Dedifferentiated amniotic fluid mesenchymal stem cell (primary cell): ENCODE measurements at regions not wholly inside any gene's neighbourhood (a gene's known extent, or its start where the extent isn't known, plus 50 kb on each side); places are given as distances from the start of the nearest gene placed in this dataset.
A peak's percentile ranks its signal among the peaks of the same experiment; 100 is the strongest.
"Not testable (repeated sequence)": the region's sequence is repeated elsewhere in the genome, so short reads cannot be mapped to it uniquely, and the experiment has no call there.

Experiments used
- DNase-seq: peaks from one replicate; pipeline ENCODE4 v3.0.0-alpha.2; 2016; ENCODE audit errors: extremely low spot score

DNA sequence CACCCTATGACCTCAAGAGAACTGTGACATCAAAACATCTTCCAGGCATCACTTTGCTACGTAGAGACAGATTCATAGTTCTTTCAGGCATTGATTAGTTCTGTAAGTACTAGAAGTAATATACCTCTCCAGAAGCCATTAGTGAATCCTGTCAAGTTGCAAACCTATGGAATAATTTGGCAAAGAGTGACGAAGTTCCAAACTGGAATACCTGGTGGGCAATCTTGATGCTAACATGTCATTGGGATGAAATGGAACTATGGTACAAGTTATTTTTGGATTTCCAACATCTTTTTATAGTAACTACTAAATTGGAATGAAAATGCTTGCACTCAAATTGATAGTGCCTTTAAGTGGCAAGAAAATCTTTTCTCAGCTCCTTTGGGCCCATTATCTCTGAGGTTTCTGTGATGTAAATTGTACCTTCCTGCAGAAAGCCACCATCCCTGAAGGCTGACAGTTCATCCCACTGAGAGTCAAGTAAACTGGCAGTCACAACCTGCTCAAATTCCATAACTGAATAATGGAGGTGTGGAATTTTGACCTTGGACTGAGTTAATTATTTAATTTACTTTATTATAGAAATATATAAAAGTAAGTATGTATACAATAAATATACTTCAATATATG lies 435.5 kb downstream of the DTWD2 start:
- DNase-seq: peak; percentile 13

DNA sequence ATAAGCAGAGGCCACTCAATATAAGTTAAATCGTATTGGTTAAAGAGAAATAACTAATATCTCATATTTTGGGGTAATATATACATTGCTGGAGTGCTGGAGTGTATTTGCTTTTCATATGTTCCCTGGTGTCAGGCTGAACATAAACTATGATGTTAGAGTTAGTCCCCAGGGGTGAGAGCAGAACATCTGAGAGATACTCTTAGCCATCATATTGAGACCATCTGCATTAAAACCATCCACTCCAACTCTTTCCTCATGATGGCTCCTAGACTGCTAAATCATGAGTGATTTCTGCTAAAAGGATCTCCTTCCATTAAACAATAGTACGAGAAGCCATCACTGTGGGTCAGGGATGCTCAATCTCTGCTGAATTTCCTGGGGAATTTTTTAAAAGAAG lies 436.2 kb downstream of the DTWD2 start:
- no peak for DNase-seq

DNA sequence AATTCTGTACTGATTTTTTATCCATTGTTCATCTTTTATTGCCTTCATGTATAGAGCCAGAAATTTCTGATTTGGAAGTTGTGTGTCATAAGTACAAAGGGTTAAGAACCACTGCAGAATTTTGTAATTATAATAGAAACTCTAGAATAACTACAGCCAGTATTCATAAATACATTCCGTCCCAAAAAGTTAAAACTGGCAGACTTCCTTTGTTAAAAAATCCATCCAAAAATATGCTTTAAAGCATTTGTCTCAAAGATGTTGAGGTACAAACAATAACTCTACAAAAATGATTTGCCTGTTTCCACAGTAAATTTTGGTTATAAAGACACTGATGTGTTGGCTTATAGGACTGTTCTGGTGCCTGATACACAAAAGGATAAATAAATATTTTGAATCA lies 436.6 kb downstream of the DTWD2 start:
- DNase-seq: peak; percentile 10

DNA sequence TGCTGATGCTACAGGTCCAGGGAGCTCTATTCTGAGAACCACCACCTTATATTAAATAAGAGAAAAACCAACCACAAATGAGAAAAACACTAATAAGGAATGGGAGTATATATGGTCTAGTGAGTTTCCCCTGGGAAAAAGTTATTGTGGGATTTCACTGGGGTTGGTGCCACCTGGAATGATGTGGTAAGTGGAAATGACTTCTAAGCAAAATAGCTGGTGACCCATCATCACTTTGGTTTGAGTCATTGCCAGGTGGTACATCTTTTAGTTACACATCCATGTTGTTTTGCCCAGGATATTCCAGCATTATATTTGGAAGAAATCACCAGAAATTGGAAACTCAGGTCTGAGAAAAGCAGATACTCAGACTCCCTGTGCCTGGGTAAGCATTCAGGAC lies 437.3 kb downstream of the DTWD2 start:
- peak; percentile 2 for DNase-seq

DNA sequence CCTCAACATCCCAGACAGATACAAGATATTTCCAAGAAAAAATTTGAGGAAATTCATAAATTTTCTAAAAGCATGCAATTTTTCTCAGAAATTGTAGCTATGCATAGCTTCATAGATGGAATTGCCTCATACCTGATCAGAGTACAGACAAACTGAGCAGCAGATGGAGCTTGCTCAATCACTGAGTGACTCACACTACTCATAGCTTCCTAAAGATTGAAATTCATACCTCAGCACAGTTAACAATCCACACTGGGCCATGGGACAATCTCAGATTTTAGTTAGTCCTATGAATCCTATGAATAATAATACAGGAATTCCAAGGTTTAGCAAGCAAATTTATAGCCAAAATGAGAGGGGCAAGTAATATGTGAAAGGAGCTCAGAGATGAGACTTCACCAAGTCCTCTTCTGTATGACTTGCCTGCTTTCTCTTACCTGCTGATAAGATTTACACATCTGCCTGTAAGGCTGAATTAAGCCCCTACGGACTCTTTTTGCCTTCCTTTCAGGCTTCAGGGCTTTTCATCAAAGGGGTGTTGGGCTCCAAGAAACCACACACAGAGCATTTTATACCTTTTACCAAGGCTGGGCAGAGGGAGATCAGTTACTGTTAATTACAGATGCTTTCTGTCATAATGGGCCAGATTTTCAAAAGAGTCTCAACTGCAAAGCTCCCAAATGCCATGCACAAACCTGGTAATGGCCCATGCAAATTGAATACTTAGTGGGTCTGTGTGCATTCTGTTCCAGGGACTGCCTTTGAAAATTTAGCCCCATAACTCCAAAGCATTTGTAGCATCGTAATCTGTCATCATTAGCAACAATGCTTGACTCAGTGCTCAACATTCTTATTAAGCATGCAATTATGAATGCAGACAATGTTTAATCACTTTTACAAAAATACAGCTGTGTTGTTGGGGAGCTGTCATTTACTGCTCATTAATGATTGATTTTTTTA lies 439.3 kb downstream of the DTWD2 start:
- DNase-seq: peak; percentile 73

DNA sequence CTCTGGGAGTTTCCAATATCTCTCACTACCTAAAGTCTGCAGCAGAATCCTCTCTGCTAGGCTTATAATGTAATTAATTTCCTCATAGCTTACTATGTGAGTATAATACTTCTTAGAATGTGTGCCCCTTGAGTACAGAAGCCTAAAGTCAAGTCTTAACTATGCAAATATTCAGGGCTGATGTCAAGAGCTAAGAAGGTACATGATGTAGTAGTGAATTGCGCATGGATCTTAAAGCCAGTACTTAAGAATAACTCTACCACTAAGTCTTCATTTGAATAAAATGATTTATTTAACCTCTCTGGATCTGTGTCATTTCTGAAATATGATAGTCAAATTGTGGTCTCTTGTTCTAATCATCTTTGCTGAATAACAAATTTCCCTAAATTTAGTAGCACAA lies 442.9 kb downstream of the DTWD2 start:
- peak; percentile 13 for DNase-seq

DNA sequence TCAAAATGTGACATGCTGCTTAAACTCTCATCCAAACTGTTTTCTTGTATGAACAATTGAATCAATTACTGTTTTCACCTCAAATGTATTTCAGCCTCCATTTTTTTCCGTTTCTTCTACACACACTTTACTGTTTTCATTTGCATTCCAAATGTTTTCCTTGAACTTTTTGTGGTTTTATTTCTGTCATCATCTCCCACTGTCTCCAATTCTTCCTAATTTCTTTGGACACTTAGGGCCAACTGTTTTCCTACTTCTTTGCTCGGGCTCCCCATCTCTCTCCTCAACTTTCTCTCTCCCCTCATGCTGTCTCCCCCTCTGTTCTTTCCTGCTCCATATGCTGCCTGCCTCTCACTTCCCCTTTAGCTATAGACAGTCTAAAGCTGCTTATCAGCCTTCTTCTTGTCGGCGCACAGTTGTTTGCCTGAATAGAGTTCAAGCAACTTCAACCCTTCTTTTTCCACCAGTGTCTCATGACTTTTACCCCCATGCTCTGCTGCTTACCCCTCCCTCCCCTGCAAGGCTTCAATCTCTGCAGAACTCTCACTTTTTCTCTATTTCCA lies 443.4 kb downstream of the DTWD2 start:
- DNase-seq: peak; percentile 9

DNA sequence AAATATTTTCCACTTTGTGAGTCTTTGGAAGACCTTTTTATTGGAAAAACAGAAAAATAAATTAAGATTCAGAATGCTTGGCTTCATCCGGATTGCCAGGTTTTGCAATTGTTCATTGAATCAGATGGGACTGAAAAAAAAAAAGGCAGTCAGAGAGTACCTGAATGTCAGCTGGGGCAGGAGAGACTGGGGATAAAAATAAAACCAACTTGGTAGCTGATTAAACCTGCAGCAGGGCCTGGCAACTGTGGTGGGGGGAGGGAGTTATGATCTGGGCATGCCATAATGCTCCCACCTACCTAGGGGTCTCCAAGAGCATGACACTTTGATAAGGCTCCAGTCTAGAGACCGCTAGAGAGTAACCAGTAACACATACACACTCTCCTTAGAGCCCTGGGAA lies 454.4 kb downstream of the DTWD2 start:
- no peak for DNase-seq

DNA sequence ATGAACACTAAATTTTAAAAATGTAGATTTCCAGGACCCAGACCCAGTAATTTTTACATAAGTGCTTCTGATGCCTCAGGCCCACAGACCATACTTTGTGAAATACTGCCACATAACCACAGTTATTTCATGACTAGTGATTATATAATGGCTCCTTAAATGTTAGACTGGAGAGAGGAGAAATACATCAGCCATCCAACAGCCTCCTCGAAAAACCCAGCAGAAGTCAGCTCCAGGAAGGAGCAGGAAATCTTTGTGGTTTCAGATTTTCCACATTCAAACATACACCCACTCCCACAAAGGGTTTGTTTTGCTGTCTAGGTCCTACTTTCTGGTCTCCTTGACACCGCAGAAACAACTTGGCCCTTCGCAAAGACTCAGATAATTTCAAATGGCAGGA lies 455.2 kb downstream of the DTWD2 start:
- no peak for DNase-seq

DNA sequence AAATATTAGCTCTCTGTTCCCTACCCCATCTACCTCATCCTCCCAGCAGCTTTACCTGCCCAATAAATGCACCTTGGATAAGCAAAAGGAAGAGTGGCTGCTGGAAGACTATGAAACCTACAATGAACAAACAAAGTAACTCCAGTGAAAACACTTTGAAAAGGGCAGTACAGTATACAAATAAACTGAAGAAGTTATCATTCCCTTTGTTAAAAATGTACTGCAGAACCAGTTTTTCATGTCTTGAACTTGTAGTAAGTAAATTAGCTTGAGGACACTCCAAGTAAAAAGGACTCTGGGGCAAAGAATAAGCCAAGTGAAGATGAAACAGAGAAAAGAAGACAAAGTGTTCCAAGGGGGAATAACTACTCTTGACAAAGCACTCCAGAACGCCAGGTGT lies 457.1 kb downstream of the DTWD2 start:
- DNase-seq: no peak

DNA sequence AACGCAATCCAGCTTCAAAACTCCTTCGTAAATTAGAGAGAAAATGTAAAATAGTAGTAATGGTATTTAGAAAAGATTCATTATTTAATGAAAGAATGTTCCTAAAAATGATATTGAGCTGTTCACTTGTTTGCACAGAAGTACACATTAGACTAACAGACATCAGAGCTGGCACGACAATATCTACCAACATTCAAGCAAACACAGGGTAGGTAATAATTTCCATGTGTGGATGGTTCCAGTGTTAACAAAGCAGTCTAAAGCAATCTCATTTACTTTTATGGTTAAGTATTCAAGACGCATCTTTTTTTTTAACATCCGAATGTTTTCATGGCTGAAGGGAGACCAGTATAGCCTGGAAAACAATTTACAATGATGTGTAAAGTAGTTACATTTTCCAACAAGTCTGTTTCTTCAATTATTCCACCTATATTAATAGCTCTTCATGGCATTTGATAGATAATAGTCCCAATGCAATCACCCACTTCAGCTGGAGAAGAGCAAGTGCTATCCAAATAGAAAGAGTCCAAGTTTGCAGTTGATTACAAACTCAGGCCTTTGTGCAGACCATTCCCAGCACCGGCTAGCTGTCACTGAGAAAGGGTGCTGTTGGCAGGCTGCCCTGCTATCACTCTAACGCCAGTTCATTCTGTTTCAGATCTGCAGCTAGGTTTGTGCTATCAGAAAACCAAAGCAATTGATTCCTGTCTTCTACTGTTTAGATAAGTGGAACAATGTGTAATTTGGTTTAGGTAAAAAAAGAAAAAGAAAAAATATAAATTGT lies 458.8 kb downstream of the DTWD2 start:
- DNase-seq: no peak

DNA sequence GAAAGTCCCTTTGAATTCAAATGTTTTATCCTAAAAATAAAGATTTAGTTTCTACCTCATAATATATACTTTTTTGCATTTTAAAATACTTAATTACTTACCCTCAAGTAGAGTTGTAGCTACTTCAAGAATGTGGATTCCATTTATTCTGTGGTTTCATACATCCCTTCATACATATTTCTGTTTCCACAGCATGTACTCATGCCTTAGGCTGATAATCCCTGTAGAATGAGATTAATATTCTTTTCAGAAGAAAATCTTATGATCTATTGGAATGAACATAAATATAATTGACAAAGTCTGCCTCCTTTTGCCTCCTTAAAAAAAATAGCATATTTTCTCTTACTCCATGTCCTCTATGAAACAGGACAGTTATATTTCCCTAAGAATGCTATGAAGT lies 465.7 kb downstream of the DTWD2 start:
- no peak for DNase-seq

DNA sequence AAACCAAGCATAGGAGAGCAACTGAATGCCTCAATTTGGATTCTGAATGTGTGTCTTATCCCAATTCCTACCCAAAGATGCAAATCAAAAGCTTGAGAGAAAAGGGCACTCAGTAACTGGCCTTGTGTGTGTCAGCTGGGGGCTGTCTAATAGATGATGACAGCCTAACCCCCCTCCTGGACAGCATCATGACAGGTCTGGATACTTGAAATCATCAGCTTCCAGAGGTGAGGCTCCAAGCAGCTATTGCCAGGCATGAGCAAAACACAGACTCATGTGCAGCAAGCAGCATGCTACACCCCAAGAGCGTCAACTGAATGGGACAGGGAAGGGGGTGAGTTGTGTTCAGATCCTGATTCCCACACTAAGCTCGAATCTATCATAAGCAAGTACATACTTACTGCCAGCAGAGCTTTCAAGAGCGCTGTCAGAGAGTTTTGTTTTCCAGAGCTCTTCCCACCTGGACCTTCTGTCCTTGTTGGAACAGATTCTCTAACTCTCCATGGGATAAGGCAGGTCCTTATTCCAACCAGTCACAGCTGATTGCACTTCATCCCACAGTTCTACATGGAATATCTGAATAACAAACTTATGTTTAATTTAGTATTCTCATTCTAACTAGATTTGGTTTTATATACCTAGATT lies 467.5 kb downstream of the DTWD2 start:
- no peak for DNase-seq

DNA sequence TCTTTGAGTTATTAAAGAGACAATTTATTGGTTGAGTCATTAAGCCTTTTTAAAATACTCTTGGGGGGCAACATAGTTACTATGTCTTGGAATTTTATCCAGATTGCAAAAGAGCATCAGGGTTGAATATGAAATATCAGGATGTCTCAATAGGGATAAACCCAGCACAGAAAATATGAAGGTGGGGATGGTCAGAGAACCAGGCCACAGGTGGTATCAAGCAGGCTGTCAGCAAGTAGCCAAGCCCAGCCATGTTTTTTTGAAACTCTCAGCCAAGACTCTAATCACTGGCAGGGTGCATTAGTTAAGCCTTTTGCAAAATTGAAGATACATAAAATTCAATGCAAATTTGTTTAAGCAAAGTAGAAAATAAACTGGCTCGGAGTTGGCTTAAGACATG lies 468.9 kb downstream of the DTWD2 start:
- DNase-seq: no peak

DNA sequence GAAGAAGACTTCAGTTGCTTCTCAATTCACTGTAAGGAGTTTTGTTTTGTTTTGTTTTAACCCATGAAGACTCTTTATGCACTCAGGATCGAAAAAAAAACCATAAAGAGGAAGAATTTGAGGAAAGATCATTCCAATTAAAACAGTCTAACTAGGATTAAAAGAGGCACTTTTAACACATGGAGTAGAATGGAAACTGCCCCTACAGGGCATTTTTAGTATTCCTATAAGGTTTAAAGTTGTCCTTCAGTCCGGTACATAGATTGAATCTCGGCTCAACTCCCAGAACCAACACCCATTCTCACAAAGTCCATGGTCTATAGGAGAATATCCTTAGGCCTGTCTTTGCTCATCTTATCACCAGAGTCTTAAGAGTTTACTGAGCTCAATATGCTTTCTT lies 469.6 kb downstream of the DTWD2 start:
- DNase-seq: no peak

DNA sequence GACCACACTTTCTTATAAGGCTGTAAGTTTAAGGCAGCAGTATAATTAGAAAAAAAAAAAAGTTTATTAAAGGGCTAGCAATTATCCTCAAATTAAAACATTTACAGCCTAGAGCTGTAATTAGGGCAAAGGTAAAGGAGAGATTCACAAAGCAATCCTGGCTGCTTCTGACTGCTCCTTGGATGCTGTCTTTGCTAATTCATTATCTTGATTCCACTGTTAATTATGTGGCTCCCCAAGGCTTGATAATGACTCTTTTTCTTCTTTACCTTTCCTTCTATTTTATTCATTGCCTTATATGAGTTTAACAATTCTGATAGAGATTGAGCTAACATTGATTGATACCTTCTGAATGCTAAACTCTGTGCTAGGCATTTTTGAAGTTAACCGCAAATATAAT lies 476.5 kb downstream of the DTWD2 start:
- no peak for DNase-seq

DNA sequence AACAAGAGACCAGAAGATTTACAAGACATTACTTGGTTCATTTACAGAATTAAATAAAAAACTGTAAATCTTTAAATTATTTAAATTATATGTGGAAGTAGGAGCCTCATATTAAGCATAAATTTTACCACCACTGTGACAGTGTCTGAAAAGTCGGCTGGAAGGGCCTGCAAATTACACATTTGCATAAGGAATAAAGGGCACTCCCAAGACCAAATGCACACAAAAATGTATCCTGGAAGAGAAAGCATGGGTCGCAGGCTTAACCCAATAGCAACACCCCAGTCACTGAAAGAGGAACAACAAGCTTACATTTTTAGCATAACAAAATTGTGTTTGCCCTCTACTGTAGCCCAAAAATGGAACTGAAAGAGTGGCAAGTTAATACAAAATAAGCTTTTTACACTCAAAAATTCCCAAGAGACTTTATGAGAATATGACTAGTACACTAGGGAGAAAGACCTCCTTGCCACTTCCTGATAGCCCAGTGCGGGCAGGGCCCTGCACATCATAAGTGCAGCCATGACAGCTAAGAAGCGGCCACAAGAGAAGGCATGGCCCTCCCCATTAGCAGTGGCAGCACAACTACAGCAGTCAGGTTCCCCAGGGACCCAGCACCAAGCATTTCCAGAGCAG lies 482.0 kb downstream of the DTWD2 start:
- DNase-seq: no peak

DNA sequence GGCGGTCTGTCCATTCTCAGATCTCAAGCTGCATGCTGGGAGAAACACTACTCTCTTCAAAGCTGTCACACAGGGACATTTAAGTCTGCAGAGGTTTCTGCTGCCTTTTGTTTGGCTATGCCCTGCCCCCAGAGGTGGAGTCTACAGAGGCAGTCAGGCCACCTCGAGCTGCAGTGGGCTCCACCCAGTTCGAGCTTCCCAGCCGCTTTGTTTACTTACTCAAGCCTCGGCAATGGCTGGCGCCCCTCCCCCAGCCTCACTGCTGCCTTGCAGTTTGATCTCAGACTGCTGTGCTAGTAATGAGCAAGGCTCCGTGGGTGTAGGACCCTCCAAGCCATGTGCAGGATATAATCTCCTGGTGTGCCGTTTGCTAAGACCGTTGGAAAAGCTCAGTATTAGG lies 486.1 kb downstream of the DTWD2 start:
- DNase-seq: not testable (repeated sequence)

DNA sequence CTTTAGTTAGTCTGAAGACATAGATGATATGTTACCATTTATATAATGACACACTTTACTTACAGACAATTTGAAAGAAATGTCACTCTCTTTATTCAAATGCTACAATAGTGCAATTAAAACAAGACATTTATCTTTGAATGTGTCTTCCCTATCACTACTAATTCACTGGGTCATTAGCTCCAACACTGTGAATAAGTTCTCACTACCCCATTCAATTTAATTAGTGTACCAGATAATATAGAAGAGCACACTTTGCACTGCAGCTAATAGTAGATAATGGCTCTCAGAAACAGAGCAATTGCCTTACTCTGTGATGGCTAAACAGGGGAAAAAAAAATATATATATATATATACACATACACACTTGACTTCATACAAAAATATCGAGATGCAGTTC lies 497.0 kb downstream of the DTWD2 start:
- DNase-seq: no peak

DNA sequence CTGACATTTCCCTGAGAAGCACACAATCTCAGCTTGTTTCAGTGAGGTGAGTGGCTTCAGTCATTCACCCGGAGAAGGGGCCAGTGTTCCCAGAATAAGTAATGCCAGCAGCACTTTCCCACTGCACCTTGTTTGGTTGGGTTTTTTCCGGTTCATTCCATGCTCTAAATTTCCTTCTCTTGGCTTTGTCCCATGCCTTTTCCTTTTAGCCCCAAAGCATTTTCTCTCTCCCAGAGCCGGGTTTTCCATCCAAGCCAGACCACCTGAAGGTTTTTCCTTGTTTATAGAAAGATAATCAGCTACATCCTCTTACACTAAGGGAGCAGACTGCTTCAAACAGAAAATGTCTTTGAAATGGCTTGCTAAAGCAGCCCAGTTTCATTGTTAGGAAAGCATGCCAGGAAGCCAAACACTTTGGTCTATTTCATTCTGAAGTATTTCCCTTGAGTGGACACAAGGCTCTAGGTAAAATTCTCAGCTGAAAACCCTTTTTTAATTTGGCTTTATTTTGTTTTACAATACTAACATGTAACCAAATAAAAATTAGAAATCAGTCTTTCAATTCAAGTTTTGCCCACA lies 501.6 kb downstream of the DTWD2 start:
- DNase-seq: no peak

DNA sequence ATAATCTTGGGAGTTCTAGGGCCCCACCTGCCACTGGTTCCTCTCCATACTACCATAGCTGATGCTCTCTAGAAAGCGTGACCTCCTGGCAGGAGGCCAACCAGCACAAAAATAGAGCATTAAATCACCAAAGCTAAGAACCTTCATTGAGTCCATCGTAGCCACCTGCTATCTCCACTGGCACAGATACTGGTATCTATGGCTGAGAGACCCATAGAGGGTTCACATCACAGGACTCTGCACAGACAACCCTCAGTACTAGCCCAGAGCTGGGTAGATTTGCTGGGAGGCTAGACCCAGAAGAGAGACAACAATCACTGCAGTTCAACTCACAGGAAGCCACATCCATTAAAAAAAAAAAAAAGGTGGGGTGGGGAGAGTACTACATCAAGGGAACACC lies 509.1 kb downstream of the DTWD2 start:
- no peak for DNase-seq
